ENCODE measurements at regions not wholly inside any gene's neighbourhood (a gene's known extent, or its start where the extent isn't known, plus 50 kb on each side); places are given as distances from the start of the nearest gene placed in this dataset.

DNA sequence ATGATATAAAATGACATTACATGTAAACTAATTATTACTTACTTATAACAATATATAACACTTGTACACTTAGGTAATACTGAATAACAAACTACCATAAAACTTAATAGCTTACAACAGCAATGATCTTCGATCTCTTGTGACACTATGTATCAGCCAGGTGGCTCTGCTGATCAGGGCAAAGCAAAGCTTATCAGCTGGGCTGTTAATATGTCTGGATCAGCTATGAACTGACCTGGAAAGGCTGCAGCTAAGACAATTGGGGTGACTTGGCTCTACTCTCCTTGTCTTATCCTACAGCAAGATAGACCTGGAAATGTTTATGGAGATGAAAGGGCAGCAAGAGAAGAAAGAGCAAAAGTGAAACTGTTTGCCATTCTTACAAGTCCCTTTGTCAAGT, 511.3 kb downstream of the TLR4 start:
- H3K4me1 Mint-ChIP-seq, result no peaks in the 10 kb centered on the region
- H3K79me1 ChIP-seq (ENCODE audit: insufficient read depth, low read depth, low read length, poor library complexity, severe bottlenecking), result no peaks in the 10 kb centered on the region
- H3K27me3 Mint-ChIP-seq (ENCODE audit: low read depth), result no peaks in the 10 kb centered on the region; the same call in 1 of the 2 replicates
- H3K27ac ChIP-seq (ENCODE audit: insufficient read length, low read depth, low read length), result no peak overlapping the region
- no peak overlapping the region for H2AK5ac ChIP-seq (ENCODE audit: insufficient read length, low read length)
- H3K4me3 Mint-ChIP-seq, result no peak overlapping the region
- no peak overlapping the region for H4K5ac ChIP-seq (ENCODE audit: insufficient read length, low read depth, low read length)
- H2BK120ac ChIP-seq (ENCODE audit: low read depth, low read length, poor library complexity, severe bottlenecking), result no peak overlapping the region
- no peak overlapping the region for H3K9ac ChIP-seq (ENCODE audit: extremely low read depth, insufficient read length, low read length)
- H3K14ac ChIP-seq (ENCODE audit: insufficient read depth, low read length), result no peak overlapping the region
- no peak for DNase-seq
- TF ChIP-seq, protein P1, sequence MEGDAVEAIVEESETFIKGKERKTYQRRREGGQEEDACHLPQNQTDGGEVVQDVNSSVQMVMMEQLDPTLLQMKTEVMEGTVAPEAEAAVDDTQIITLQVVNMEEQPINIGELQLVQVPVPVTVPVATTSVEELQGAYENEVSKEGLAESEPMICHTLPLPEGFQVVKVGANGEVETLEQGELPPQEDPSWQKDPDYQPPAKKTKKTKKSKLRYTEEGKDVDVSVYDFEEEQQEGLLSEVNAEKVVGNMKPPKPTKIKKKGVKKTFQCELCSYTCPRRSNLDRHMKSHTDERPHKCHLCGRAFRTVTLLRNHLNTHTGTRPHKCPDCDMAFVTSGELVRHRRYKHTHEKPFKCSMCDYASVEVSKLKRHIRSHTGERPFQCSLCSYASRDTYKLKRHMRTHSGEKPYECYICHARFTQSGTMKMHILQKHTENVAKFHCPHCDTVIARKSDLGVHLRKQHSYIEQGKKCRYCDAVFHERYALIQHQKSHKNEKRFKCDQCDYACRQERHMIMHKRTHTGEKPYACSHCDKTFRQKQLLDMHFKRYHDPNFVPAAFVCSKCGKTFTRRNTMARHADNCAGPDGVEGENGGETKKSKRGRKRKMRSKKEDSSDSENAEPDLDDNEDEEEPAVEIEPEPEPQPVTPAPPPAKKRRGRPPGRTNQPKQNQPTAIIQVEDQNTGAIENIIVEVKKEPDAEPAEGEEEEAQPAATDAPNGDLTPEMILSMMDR (conservative IDR thresholded peaks at IDR 0.05), result no peak
- H3K4me2 ChIP-seq (ENCODE audit: insufficient read depth, insufficient read length, low read length), result no peak overlapping the region
- no peak overlapping the region for H2BK20ac ChIP-seq (ENCODE audit: low read depth, low read length, poor library complexity, severe bottlenecking)
- H3K27ac Mint-ChIP-seq, result no peak overlapping the region
- H3K27me3 ChIP-seq (ENCODE audit: insufficient read depth, low read length), result no peaks in the 10 kb centered on the region
- no CpG with 5 or more reads among the region's 1 CpG for whole genome bisulfite sequencing (ENCODE audit: extremely low coverage, insufficient read length, low lambda C conversion rate)
- no peaks in the 10 kb centered on the region for H3K23me2 ChIP-seq (ENCODE audit: insufficient read length, low read depth, low read length, poor library complexity, severe bottlenecking)
- no peaks in the 10 kb centered on the region; a peak in 1 of 5 replicates for H3K9me3 Mint-ChIP-seq
- H3K79me2 ChIP-seq (ENCODE audit: insufficient read depth, low read length), result no peaks in the 10 kb centered on the region
- H3K36me3 Mint-ChIP-seq (ENCODE audit: insufficient read depth in 1 of 3, low read depth in 3 of 3), result no peaks in the 10 kb centered on the region
- H3K56ac ChIP-seq (ENCODE audit: insufficient read length, low read depth, low read length), result no peak overlapping the region
- H2BK5ac ChIP-seq (ENCODE audit: insufficient read length, low read length), result no peak overlapping the region
- no peak overlapping the region for H3K18ac ChIP-seq (ENCODE audit: insufficient read length, low read depth, low read length)
- no peak overlapping the region for H3K23ac ChIP-seq (ENCODE audit: insufficient read length, low read depth, low read length)
- H4K8ac ChIP-seq (replicated peaks; ENCODE audit: insufficient read length, low read depth, low read length), result no peak overlapping the region
- no peaks in the 10 kb centered on the region for H4K20me1 ChIP-seq (ENCODE audit: control insufficient read depth, insufficient read depth, insufficient read length)
- no peak overlapping the region for H2AFZ ChIP-seq (ENCODE audit: low read length)
- H3T11ph ChIP-seq (ENCODE audit: low read length), result no peak overlapping the region
- H2BK12ac ChIP-seq (ENCODE audit: insufficient read length, low read depth, low read length), result no peak overlapping the region
- H2BK15ac ChIP-seq (ENCODE audit: low read depth, low read length), result no peak overlapping the region
- no peak overlapping the region for H4K91ac ChIP-seq (ENCODE audit: insufficient read length, low read depth, low read length)
- H3K4me1 ChIP-seq (ENCODE audit: insufficient read depth, low read length), result no peaks in the 10 kb centered on the region
- no peaks in the 10 kb centered on the region for H3K9me3 ChIP-seq (ENCODE audit: control insufficient read depth, low read depth, low read length)
- H3K4ac ChIP-seq (ENCODE audit: low read depth, low read length), result no peak overlapping the region

Measured in H9 (cell line).